DND-41 (cell line): ENCODE measurements at regions not wholly inside any gene's neighbourhood (a gene's known extent, or its start where the extent isn't known, plus 50 kb on each side); places are given as distances from the start of the nearest gene placed in this dataset.

Experiments used
- ATAC-seq: fragments of 200-7000 bp; cut with Tn5 transposase; 3 replicates; pipeline ENCODE4 v1.9.1; 2021; ENCODE audit warnings: low read depth; ENCODE audit not compliant: insufficient read depth
- DNase-seq: peaks from one replicate; pipeline ENCODE4 v3.0.0-alpha.2; 2020
- H2AFZ ChIP-seq: 2 replicates; pipeline ENCODE4 v1.6.0; 2012; ENCODE audit warnings: low read depth, low read length
- H3K27ac ChIP-seq: 2 replicates; pipeline ENCODE4 v1.5.1; 2012; ENCODE audit warnings: low read length, inconsistent platforms
- H3K27me3 ChIP-seq: fragments of 200-600 bp; sonication (generic); 2 replicates; pipeline ENCODE4 v1.6.0; 2012; ENCODE audit warnings: low read length, mild to moderate bottlenecking, inconsistent platforms; ENCODE audit not compliant: insufficient read depth, poor library complexity
- H3K36me3 ChIP-seq: 2 replicates; pipeline ENCODE4 v1.5.1; 2012; ENCODE audit warnings: low read length, inconsistent platforms; ENCODE audit not compliant: insufficient read depth
- H3K4me1 ChIP-seq: 2 replicates; pipeline ENCODE4 v1.5.1; 2012; ENCODE audit warnings: mild to moderate bottlenecking, low read length; ENCODE audit not compliant: insufficient read depth
- H3K4me2 ChIP-seq: 2 replicates; pipeline ENCODE4 v1.6.0; 2012; ENCODE audit warnings: mild to moderate bottlenecking, moderate library complexity, low read length, inconsistent platforms; ENCODE audit not compliant: insufficient read depth
- H3K4me3 ChIP-seq, 2 experiments: fragments of 200-600 bp in 1 of 2; shearing (Covaris generic) in 1 of 2; 2 replicates each; pipeline ENCODE4 v1.5.1; 2012 to 2016; ENCODE audit warnings: inconsistent platforms in 2 of 2, low read length in 2 of 2, mild to moderate bottlenecking in 2 of 2, low read depth in 1 of 2, moderate library complexity in 1 of 2
- H3K79me2 ChIP-seq: 2 replicates; pipeline ENCODE4 v1.6.0; 2012; ENCODE audit warnings: low read length, inconsistent platforms; ENCODE audit not compliant: insufficient read depth
- H3K9ac ChIP-seq: 2 replicates; pipeline ENCODE4 v1.6.0; 2012; ENCODE audit warnings: low read depth, mild to moderate bottlenecking, inconsistent platforms, low read length, moderate library complexity
- H3K9me3 ChIP-seq: 2 replicates; pipeline ENCODE4 v1.5.1; 2012; ENCODE audit warnings: low read length, moderate library complexity, mild to moderate bottlenecking, inconsistent platforms; ENCODE audit not compliant: insufficient read depth, severe bottlenecking
- H4K20me1 ChIP-seq: 2 replicates; pipeline ENCODE4 v1.6.0; 2012; ENCODE audit warnings: low read length; ENCODE audit not compliant: insufficient read depth
- CTCF ChIP-seq: IDR thresholded peaks from 2 replicates; pipeline ENCODE4 v1.5.1; 2012; ENCODE audit warnings: borderline replicate concordance, low read length, moderate library complexity, mild to moderate bottlenecking; ENCODE audit not compliant: poor library complexity, severe bottlenecking; ENCODE audit errors: extremely low read depth
- EZH2 ChIP-seq: IDR thresholded peaks from 3 replicates; pipeline ENCODE4 v1.6.1; 2012; ENCODE audit warnings: borderline replicate concordance, low read depth, mild to moderate bottlenecking, moderate library complexity, low read length, inconsistent platforms; ENCODE audit not compliant: severe bottlenecking

GRCh38 chr18:10286580-10287150 is 167.8 kb upstream of the APCDD1 start:
- no peak for ATAC-seq
- Histone ChIP-seq H3K9ac (no peak overlapping the region), H3K9me3 (peaks cover 9% of the 10 kb centered on the region), H3K36me3 (no peaks in the 10 kb centered on the region), H2AFZ (no peak overlapping the region), H3K27me3 (no peaks in the 10 kb centered on the region), H3K4me3 (no peak overlapping the region), H3K27ac (no peak overlapping the region), H3K4me2 (no peak overlapping the region), H3K79me2 (no peaks in the 10 kb centered on the region), H3K4me1 (no peaks in the 10 kb centered on the region), H4K20me1 (no peaks in the 10 kb centered on the region)
- no peak for DNase-seq
- TF ChIP-seq CTCF (no peak), EZH2 (no peak)

GRCh38 chr18:10289251-10289650 is 165.2 kb upstream of the APCDD1 start:
- Histone ChIP-seq H3K27ac (no peak overlapping the region), H3K9me3 (peaks cover 9% of the 10 kb centered on the region), H3K4me3 (no peak overlapping the region), H3K27me3 (no peaks in the 10 kb centered on the region), H3K4me1 (no peaks in the 10 kb centered on the region), H3K79me2 (no peaks in the 10 kb centered on the region), H3K4me2 (no peak overlapping the region), H3K9ac (no peak overlapping the region), H4K20me1 (no peaks in the 10 kb centered on the region), H2AFZ (no peak overlapping the region), H3K36me3 (no peaks in the 10 kb centered on the region)
- no peak for ATAC-seq
- TF ChIP-seq EZH2 = no peak
- TF ChIP-seq CTCF = no peak
- DNase-seq = no peak

GRCh38 chr18:10289951-10290637 is 164.3 kb upstream of the APCDD1 start:
- no peak overlapping the region for H3K27ac ChIP-seq

More at GRCh38 chr18:10289951-10290637, 164.3 kb upstream of the APCDD1 start:
- H3K4me2 ChIP-seq = no peak overlapping the region
- peaks cover 9% of the 10 kb centered on the region for H3K9me3 ChIP-seq
- H3K36me3 ChIP-seq = no peaks in the 10 kb centered on the region
- ATAC-seq = no peak
- H3K4me1 ChIP-seq = no peaks in the 10 kb centered on the region
- DNase-seq = no peak
- H3K4me3 ChIP-seq = no peak overlapping the region
- H4K20me1 ChIP-seq = no peaks in the 10 kb centered on the region
- H3K79me2 ChIP-seq = no peaks in the 10 kb centered on the region
- no peaks in the 10 kb centered on the region for H3K27me3 ChIP-seq
- H3K9ac ChIP-seq = no peak overlapping the region
- H2AFZ ChIP-seq = no peak overlapping the region
- TF ChIP-seq EZH2 (no peak), CTCF (no peak)
